Naive B cell (primary cell): ENCODE measurements at regions not wholly inside any gene's neighbourhood (a gene's known extent, or its start where the extent isn't known, plus 50 kb on each side); places are given as distances from the start of the nearest gene placed in this dataset.

Experiments
- ATAC-seq, 2 donors: fragments of 150-1000 bp; cut with Tn5 transposase; 2 replicates each; pipeline ENCODE4 v1.10.0; 2021; ENCODE audit warnings: low read depth in 2 of 2, mild to moderate bottlenecking in 2 of 2, moderate library complexity in 2 of 2
- DNase-seq: peaks from one replicate; pipeline ENCODE4 v3.0.0; 2022
- H3K27ac Mint-ChIP-seq, 6 donors: one replicate each; pipeline ENCODE4 v1.8.0; 2020 to 2022; ENCODE audit warnings: mild to moderate bottlenecking in 6 of 6, mixed read lengths in 6 of 6, moderate library complexity in 5 of 6, inconsistent platforms in 2 of 6
- H3K27me3 Mint-ChIP-seq, 3 donors: one replicate each; pipeline ENCODE4 v1.8.0; 2021 to 2022; ENCODE audit warnings: mixed read lengths in 3 of 3, mild to moderate bottlenecking in 1 of 3
- H3K36me3 Mint-ChIP-seq, 2 donors: one replicate each; pipeline ENCODE4 v1.8.0; 2020 to 2022; ENCODE audit warnings: mixed read lengths in 2 of 2, inconsistent platforms in 1 of 2, mild to moderate bottlenecking in 1 of 2
- H3K4me1 Mint-ChIP-seq, 3 donors: one replicate each; pipeline ENCODE4 v1.8.0; 2020 to 2022; ENCODE audit warnings: mixed read lengths in 3 of 3, inconsistent platforms in 1 of 3, mild to moderate bottlenecking in 1 of 3, moderate library complexity in 1 of 3
- H3K4me3 Mint-ChIP-seq, 8 donors: one replicate each; pipeline ENCODE4 v1.8.0; 2020 to 2022; ENCODE audit warnings: mild to moderate bottlenecking in 8 of 8, mixed read lengths in 8 of 8, moderate library complexity in 8 of 8, inconsistent platforms in 2 of 8
- H3K9me3 Mint-ChIP-seq, 7 donors: one replicate each; pipeline ENCODE4 v1.8.0; 2020 to 2022; ENCODE audit warnings: mixed read lengths in 7 of 7, mild to moderate bottlenecking in 5 of 7, inconsistent platforms in 2 of 7, moderate library complexity in 1 of 7

DNA sequence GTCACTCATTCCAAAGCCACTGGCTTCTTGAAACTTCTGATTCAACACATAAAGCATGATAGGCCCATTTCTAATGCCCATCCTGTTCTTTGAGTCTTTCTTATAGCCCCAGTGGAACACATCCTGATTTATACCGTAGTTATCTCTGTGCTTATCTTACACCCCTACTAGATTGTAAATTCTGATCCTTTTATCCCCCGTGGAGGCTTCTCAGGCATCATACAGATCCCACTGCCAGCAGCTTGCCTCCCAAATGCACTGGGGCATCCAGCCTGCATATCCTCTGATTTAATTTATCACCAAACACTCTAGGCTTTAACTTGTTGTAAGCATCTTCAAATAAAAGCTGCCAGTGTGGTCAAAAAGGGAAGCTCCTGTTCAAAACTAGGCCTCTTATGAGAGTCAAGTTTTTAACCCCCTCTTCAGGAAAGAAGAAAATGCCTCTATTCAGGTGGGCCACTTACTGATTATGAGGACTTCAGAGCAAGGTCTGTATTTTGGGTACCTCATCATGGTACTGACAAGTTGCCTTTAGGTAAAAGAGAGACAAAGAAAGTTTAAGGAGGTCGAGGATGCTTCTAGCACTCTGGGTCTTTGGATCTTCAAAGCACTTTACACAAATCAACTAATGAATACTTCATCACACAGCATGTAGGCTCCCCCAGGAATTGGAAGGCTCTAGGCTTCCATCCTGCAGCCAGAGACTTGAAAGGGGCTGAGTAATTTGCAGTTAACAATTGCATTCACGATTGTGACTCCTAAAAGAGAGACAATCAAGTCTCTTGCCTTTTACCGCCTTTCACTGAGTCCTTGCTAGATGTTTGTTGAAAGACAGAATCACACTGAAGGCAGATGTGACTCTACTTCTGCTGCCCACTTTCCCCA, 95.8 kb upstream of the LDB2 start:
- Mint-ChIP-seq H3K9me3 (peaks cover 0 to 11% (median 0%) of the 10 kb centered on the region in 7 donors), H3K4me3 (no peak overlapping the region), H3K27me3 (no peaks in the 10 kb centered on the region), H3K4me1 (no peaks in the 10 kb centered on the region), H3K27ac (no peak overlapping the region), H3K36me3 (no peaks in the 10 kb centered on the region)
- ATAC-seq (no peak), DNase-seq (no peak)

DNA sequence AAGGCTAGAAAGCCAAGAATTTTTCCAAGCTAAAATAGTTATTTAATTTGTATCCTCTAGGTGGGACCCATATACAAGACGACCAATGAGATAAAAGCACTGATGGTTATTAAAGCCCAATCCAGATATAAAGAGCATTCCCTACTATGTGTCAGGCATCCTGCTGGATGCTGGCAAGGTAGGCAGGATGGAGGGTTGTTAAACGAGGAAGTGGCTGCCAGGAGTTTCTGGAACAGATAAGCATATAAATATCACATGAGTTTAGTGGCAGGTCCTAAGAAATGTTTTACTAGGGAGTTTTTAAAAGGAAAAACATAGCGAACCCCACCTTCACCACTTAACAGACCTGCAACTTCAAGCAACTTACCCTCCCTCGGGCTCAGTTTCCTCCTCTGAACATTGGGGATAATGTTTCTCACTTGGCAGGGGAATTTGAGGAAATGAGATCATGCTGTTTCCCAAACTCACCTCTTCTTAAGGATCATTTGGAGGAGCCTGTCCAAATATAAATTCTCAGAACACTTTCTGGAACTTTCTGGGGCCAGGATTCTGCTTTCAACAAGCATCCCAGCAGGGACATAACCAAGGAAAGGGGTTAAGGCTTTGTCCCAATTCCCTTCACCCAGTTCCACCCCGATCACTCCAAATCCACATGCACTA, 94.3 kb upstream of the LDB2 start:
- H3K9me3 Mint-ChIP-seq = peaks cover 0 to 4% (median 0%) of the 10 kb centered on the region in 7 donors
- no peaks in the 10 kb centered on the region for H3K4me1 Mint-ChIP-seq
- no peaks in the 10 kb centered on the region for H3K27me3 Mint-ChIP-seq
- H3K27ac Mint-ChIP-seq = no peak overlapping the region
- no peak for DNase-seq
- no peak for ATAC-seq
- H3K36me3 Mint-ChIP-seq = no peaks in the 10 kb centered on the region
- H3K4me3 Mint-ChIP-seq = no peak overlapping the region

DNA sequence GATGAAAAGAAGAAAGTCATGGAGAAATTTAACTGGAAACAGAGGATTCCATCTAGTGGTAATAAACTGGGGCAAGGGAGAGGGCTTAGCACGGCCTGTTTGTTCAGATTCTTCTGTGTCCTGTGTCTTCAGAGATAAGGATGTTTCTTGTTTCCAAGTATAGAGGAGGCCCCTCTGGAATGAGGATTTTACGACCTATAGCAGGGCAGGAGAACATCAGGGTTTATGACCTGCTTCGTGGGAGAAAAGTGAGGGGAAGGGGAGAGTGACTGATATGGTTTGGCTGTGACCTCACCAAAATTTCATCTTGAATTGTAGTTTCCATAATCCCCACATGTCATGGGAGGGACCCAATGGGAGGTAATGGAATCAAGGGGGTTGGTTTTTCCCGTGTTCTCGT, 93.0 kb upstream of the LDB2 start:
- H3K9me3 Mint-ChIP-seq = peaks cover 0 to 4% (median 0%) of the 10 kb centered on the region in 7 donors
- no peak for DNase-seq
- no peaks in the 10 kb centered on the region for H3K27me3 Mint-ChIP-seq
- H3K4me1 Mint-ChIP-seq = no peaks in the 10 kb centered on the region
- no peak for ATAC-seq
- H3K4me3 Mint-ChIP-seq = no peak overlapping the region
- H3K36me3 Mint-ChIP-seq = no peaks in the 10 kb centered on the region
- no peak overlapping the region for H3K27ac Mint-ChIP-seq

DNA sequence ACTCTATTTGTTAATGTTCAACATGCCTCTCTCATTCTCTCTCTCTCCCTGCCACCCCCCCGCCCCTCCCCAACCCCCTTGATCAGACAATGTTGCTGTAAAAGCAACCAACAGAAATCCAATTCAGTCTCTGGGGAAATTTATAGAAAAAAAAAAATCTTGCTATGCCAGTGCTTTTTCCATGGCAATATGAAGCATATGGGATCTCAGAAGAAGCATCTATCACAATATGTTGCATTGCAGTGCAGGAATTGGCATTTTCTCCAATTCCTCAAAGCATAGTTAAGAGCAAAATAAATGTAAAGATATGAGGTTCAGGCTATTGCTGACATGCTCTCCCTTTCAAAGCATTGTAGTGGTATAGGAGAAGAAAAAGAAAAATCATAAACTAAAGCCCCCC, 90.9 kb upstream of the LDB2 start:
- peaks cover 0 to 4% (median 0%) of the 10 kb centered on the region in 7 donors for H3K9me3 Mint-ChIP-seq
- no peaks in the 10 kb centered on the region for H3K4me1 Mint-ChIP-seq
- ATAC-seq (no peak), DNase-seq (no peak)
- H3K4me3 Mint-ChIP-seq = no peak overlapping the region
- H3K27ac Mint-ChIP-seq = no peak overlapping the region
- H3K36me3 Mint-ChIP-seq = no peaks in the 10 kb centered on the region
- H3K27me3 Mint-ChIP-seq = no peaks in the 10 kb centered on the region

DNA sequence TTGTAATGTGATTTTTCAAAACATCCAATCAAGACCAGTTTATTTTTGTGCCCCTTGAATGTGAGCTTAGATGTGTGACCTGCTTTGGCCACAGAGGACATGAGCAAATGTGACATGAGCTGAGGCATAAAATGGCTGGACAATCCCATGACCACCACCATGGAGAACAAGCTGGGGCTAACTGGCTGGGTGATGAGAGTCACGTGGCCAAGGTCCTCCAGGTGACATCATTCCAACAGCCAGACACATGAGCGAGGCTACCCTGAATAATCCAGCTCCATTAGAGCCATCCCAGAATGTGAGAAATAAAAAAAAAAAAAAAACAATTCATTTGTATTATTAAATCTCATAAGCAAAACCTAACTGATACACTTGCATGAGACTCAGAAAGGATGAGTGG, 90.4 kb upstream of the LDB2 start:
- ATAC-seq (no peak), DNase-seq (no peak)
- H3K4me1 Mint-ChIP-seq = no peaks in the 10 kb centered on the region
- no peaks in the 10 kb centered on the region for H3K27me3 Mint-ChIP-seq
- H3K9me3 Mint-ChIP-seq = peaks cover 0 to 4% (median 0%) of the 10 kb centered on the region in 7 donors
- H3K36me3 Mint-ChIP-seq = no peaks in the 10 kb centered on the region
- no peak overlapping the region for H3K27ac Mint-ChIP-seq
- no peak overlapping the region for H3K4me3 Mint-ChIP-seq

DNA sequence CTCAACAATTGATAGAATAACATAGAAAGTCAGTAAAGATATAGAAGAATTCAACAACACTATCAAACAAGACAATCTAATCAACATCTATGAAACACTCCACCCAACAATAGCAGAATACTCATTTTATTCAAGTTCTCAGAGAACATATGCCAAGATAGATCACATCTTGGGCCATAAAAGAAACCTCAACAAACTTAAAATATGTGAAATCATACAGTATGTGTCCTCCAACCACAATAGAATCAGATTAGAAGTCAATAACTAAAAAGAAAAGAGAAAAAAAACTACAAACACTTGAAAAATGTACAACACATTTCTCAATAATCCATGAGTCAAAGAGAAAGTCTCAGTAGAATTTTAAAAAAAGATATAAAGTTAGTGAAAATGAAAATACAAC, 78.6 kb upstream of the LDB2 start:
- no peak for DNase-seq
- H3K27ac Mint-ChIP-seq = no peak overlapping the region

DNA sequence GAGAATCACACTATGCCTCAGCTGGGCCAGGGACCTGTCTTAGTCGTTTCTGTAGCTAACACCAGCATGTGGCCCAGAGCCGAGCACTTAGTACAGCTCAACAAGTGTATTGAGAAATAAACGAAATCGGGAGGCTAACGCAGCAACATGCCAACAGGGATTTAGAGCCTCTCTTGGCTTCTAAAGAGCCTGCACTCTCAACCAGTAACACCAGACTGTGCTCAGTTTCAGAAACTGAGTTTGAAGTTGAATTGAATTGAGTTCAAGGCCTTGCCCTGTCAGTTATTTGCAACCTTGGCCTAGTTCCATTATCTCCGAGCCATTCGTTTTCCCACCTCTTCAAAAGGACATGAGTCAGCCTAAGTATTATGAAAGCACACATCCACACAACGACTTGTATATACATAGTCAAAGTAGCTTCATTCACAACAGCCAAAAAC, 71.3 kb upstream of the LDB2 start:
- Mint-ChIP-seq H3K27ac (no peak overlapping the region), H3K36me3 (no peaks in the 10 kb centered on the region), H3K4me3 (no peak overlapping the region), H3K27me3 (peaks cover 0 to 7% (median 0%) of the 10 kb centered on the region in 3 donors), H3K9me3 (peaks cover 0 to 7% (median 0%) of the 10 kb centered on the region in 7 donors), H3K4me1 (no peaks in the 10 kb centered on the region)
- no peak for ATAC-seq
- no peak for DNase-seq

More for the DNA sequence above, 78.6 kb upstream of the LDB2 start:
- Mint-ChIP-seq H3K4me1 (no peaks in the 10 kb centered on the region), H3K36me3 (no peaks in the 10 kb centered on the region), H3K4me3 (no peak overlapping the region), H3K9me3 (peaks cover 0 to 5% (median 0%) of the 10 kb centered on the region in 7 donors), H3K27me3 (peaks cover 0 to 3% (median 0%) of the 10 kb centered on the region in 3 donors)
- ATAC-seq = no peak

DNA sequence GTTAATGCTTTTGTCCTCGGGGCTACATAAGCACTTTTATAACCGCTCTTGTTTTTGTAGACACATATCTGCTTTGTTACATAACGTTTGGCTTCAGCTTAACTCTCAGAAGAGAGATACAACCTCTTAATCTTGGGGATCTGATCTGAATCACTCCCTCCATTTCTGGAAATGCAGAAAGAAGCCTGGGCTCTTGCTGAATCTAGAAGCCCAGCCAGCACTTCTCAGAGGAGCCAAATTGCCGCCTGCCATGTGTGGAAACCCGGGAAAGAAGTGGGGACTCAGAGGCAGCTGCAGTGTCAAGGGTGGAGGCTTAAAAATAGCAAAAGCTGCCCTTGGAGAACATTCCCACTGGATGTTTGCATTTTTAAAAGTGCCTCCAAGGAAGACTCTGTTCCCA, 69.3 kb upstream of the LDB2 start:
- DNase-seq (no peak), ATAC-seq (no peak)
- H3K27ac Mint-ChIP-seq = no peak overlapping the region
- no peaks in the 10 kb centered on the region for H3K36me3 Mint-ChIP-seq
- peaks cover 0 to 7% (median 0%) of the 10 kb centered on the region in 7 donors for H3K9me3 Mint-ChIP-seq
- no peaks in the 10 kb centered on the region for H3K4me1 Mint-ChIP-seq
- no peak overlapping the region for H3K4me3 Mint-ChIP-seq
- peaks cover 0 to 4% (median 0%) of the 10 kb centered on the region in 3 donors for H3K27me3 Mint-ChIP-seq

DNA sequence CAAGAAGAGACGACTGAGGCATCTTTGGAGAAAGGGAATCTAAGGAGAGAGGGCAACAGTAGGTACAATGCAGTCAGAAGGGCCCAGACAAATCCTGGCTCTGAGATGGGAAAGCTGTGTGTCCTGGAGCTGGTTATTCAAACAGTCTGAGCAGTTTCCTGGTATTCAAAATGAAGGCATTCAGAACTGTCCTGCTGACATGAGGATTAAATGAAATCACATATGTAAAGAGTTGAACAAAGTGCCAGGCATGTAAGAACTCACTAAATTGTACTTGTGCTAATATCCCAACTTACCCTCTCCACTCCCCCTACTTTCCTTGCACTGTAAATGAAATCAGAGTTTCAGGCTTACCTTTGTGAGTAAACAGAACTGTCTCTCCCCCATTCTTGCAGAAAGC, 60.9 kb upstream of the LDB2 start:
- no peak overlapping the region for H3K4me3 Mint-ChIP-seq
- no peak for ATAC-seq
- H3K4me1 Mint-ChIP-seq = no peaks in the 10 kb centered on the region
- H3K36me3 Mint-ChIP-seq = no peaks in the 10 kb centered on the region
- DNase-seq = no peak
- peaks cover 2 to 20% (median 9%) of the 10 kb centered on the region in 7 donors for H3K9me3 Mint-ChIP-seq
- no peak overlapping the region for H3K27ac Mint-ChIP-seq
- peaks cover 0 to 5% (median 0%) of the 10 kb centered on the region in 3 donors for H3K27me3 Mint-ChIP-seq

DNA sequence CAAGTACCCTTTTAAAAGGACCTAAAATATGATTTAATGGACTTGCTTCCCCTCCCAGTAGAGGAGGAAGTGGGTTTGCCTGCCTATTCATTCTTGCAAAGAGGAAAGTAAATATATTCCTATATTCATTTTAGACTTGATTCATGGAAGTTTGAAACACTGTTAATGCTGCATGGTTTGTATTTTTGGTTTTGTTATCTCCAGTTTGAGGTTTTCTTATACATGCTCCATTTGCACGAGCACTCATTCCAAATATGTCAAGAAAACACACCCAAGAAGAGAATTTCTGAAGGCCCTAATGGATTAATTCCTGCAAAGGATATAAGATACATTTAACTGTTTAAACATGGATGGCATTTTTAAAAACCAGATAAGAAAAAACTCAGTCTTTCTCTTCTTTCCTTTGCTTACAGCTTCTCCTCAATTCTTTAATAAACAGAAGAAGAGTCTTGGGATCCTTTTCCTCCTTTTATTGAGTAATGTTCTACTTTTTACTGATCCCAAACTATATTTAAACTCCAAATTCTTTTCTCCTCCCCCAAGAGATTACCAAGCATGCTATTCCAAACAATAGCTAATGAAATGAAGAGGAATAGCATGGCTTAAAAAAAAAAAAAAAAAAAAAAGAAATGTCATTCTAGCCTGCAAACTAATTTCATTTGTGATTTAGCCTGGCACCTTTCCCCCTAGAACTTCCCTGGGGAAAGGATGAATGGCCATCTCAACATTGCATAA, 54.6 kb upstream of the LDB2 start:
- Mint-ChIP-seq H3K27ac (no peak overlapping the region), H3K27me3 (no peaks in the 10 kb centered on the region), H3K36me3 (no peaks in the 10 kb centered on the region), H3K9me3 (peaks cover 3 to 16% (median 6%) of the 10 kb centered on the region in 7 donors), H3K4me3 (no peak overlapping the region), H3K4me1 (no peaks in the 10 kb centered on the region)
- DNase-seq = no peak
- ATAC-seq = no peak

DNA sequence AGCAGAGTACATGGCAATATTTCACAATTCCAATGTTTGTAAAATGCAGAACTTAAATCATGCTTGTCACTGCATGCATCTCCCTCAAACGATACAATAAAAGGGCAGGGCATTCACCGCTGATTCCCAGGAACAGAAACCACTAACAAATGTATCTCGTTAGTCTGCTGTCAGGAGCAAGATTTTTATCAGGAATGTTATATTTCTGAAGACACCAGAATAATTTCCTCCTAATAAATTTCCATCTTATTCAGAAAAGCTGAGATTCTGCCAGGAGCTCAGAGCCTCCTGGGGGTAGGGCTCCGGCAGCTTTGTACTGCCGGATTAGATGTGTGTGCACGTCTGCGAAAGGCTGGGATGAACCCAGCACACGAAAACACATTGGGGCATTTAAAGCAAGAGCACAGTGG, 54.0 kb upstream of the LDB2 start:
- no peaks in the 10 kb centered on the region for H3K27me3 Mint-ChIP-seq
- H3K4me3 Mint-ChIP-seq = peak overlapping the region in 1 of 8 donors; percentile 7
- peaks cover 3 to 16% (median 6%) of the 10 kb centered on the region in 7 donors for H3K9me3 Mint-ChIP-seq
- DNase-seq (no peak), ATAC-seq (no peak)
- H3K27ac Mint-ChIP-seq = no peak overlapping the region
- H3K36me3 Mint-ChIP-seq = no peaks in the 10 kb centered on the region
- no peaks in the 10 kb centered on the region for H3K4me1 Mint-ChIP-seq
